CD8-positive, alpha-beta memory T cell (primary cell): ENCODE measurements at regions not wholly inside any gene's neighbourhood (a gene's known extent, or its start where the extent isn't known, plus 50 kb on each side); places are given as distances from the start of the nearest gene placed in this dataset.

Experiments
- CTCF ChIA-PET: fragments of 350-600 bp; sonication (Branson Sonifier 250); formaldehyde crosslinking; loops from one replicate; lab custom pipeline; 2021; ENCODE audit warnings: antibody characterized with exemption; lab: Charles Lee
- POLR2A ChIA-PET: fragments of 350-600 bp; sonication (Branson Sonifier 250); formaldehyde crosslinking; loops from one replicate; lab custom pipeline; 2021; ENCODE audit warnings: antibody characterized with exemption; lab: Charles Lee
- DNase-seq, 5 donors: peaks; one replicate each; pipeline versions ENCODE4 v3.0.0 to v3.0.0-alpha.2; 2020 to 2022; ENCODE audit warnings: mixed read lengths in 1 of 5
- H3K27ac ChIP-seq: one replicate; pipeline ENCODE4 v1.7.0; 2013; ENCODE audit warnings: low read depth, mild to moderate bottlenecking, low read length, moderate library complexity
- H3K27me3 ChIP-seq: 2 replicates; pipeline ENCODE4 v1.7.0; 2013; ENCODE audit warnings: low read length, mild to moderate bottlenecking; ENCODE audit not compliant: insufficient read depth, poor library complexity, severe bottlenecking
- H3K36me3 ChIP-seq: 2 replicates; pipeline ENCODE4 v1.7.0; 2013; ENCODE audit warnings: mild to moderate bottlenecking, low read length, moderate library complexity; ENCODE audit not compliant: insufficient read depth
- H3K4me1 ChIP-seq: 2 replicates; pipeline ENCODE4 v1.7.0; 2013; ENCODE audit warnings: mild to moderate bottlenecking, low read length, moderate library complexity; ENCODE audit not compliant: insufficient read depth
- H3K4me3 ChIP-seq: 2 replicates; pipeline ENCODE4 v1.7.0; 2013; ENCODE audit warnings: mild to moderate bottlenecking, low read length
- H3K9me3 ChIP-seq: 2 replicates; pipeline ENCODE4 v1.7.0; 2013; ENCODE audit warnings: mild to moderate bottlenecking, low read length
- H3K27ac Mint-ChIP-seq, 8 donors: one replicate each; pipeline ENCODE4 v1.8.0; 2020 to 2021; ENCODE audit warnings: mixed read lengths in 8 of 8, mild to moderate bottlenecking in 6 of 8, inconsistent platforms in 3 of 8, moderate library complexity in 3 of 8
- H3K27me3 Mint-ChIP-seq, 2 donors: one replicate each; pipeline ENCODE4 v1.8.0; 2020 to 2021; ENCODE audit warnings: mixed read lengths in 2 of 2, mild to moderate bottlenecking in 1 of 2, moderate library complexity in 1 of 2
- H3K36me3 Mint-ChIP-seq, 3 donors: one replicate each; pipeline ENCODE4 v1.8.0; 2020 to 2021; ENCODE audit warnings: mixed read lengths in 3 of 3, inconsistent platforms in 1 of 3, mild to moderate bottlenecking in 1 of 3
- H3K4me1 Mint-ChIP-seq, 3 donors: one replicate each; pipeline ENCODE4 v1.8.0; 2020 to 2021; ENCODE audit warnings: mixed read lengths in 3 of 3, inconsistent platforms in 1 of 3, mild to moderate bottlenecking in 1 of 3
- H3K4me3 Mint-ChIP-seq, 7 donors: one replicate each; pipeline ENCODE4 v1.8.0; 2020 to 2021; ENCODE audit warnings: mixed read lengths in 7 of 7, mild to moderate bottlenecking in 6 of 7, moderate library complexity in 4 of 7, inconsistent platforms in 2 of 7
- H3K9me3 Mint-ChIP-seq, 5 donors: one replicate each; pipeline ENCODE4 v1.8.0; 2020 to 2022; ENCODE audit warnings: mixed read lengths in 5 of 5, mild to moderate bottlenecking in 3 of 5, moderate library complexity in 2 of 5, inconsistent platforms in 1 of 5

GRCh38 chr1:55860798-55861519 is 645.8 kb upstream of the USP24 start:
- H3K4me1 ChIP-seq: no peaks in the 10 kb centered on the region
- Mint-ChIP-seq H3K9me3 (no peaks in the 10 kb centered on the region), H3K27me3 (no peaks in the 10 kb centered on the region), H3K4me1 (no peaks in the 10 kb centered on the region), H3K36me3 (no peaks in the 10 kb centered on the region), H3K4me3 (no peak overlapping the region), H3K27ac (no peak overlapping the region)
- no peaks in the 10 kb centered on the region for H3K36me3 ChIP-seq
- no peaks in the 10 kb centered on the region for H3K9me3 ChIP-seq
- H3K27me3 ChIP-seq: no peaks in the 10 kb centered on the region
- DNase-seq: no peak
- no peak overlapping the region for H3K27ac ChIP-seq
- ChIA-PET POLR2A (no interaction called here), CTCF (no interaction called here)
- H3K4me3 ChIP-seq: no peak overlapping the region

GRCh38 chr1:55860326-55860725 is 645.2 kb upstream of the USP24 start:
- no peak overlapping the region for H3K27ac ChIP-seq
- no peak overlapping the region for H3K4me3 Mint-ChIP-seq
- no peak overlapping the region for H3K27ac Mint-ChIP-seq

GRCh38 chr1:55854911-55855310 is 639.7 kb upstream of the USP24 start:
- CTCF ChIA-PET: no interaction called here
- Mint-ChIP-seq H3K27me3 (peaks cover 0 to 1% of the 10 kb centered on the region in 2 donors), H3K36me3 (no peaks in the 10 kb centered on the region), H3K4me1 (no peaks in the 10 kb centered on the region), H3K4me3 (no peak overlapping the region), H3K27ac (no peak overlapping the region), H3K9me3 (no peaks in the 10 kb centered on the region)
- POLR2A ChIA-PET: no interaction called here
- H3K27ac ChIP-seq: no peak overlapping the region
- no peak overlapping the region for H3K4me3 ChIP-seq
- H3K27me3 ChIP-seq: no peaks in the 10 kb centered on the region
- DNase-seq: no peak
- no peaks in the 10 kb centered on the region for H3K4me1 ChIP-seq
- no peaks in the 10 kb centered on the region for H3K9me3 ChIP-seq
- no peaks in the 10 kb centered on the region for H3K36me3 ChIP-seq

More at GRCh38 chr1:55860326-55860725, 645.2 kb upstream of the USP24 start:
- H3K9me3 Mint-ChIP-seq: no peaks in the 10 kb centered on the region
- Histone ChIP-seq H3K4me3 (no peak overlapping the region), H3K27me3 (no peaks in the 10 kb centered on the region), H3K36me3 (no peaks in the 10 kb centered on the region), H3K4me1 (no peaks in the 10 kb centered on the region), H3K9me3 (no peaks in the 10 kb centered on the region)
- DNase-seq: no peak
- CTCF ChIA-PET: no interaction called here
- H3K4me1 Mint-ChIP-seq: no peaks in the 10 kb centered on the region
- POLR2A ChIA-PET: no interaction called here
- no peaks in the 10 kb centered on the region for H3K27me3 Mint-ChIP-seq
- H3K36me3 Mint-ChIP-seq: no peaks in the 10 kb centered on the region

GRCh38 chr1:55848906-55849305 is 633.7 kb upstream of the USP24 start:
- Histone ChIP-seq H3K36me3 (no peaks in the 10 kb centered on the region), H3K4me3 (no peak overlapping the region), H3K27me3 (no peaks in the 10 kb centered on the region), H3K4me1 (no peaks in the 10 kb centered on the region), H3K9me3 (no peaks in the 10 kb centered on the region), H3K27ac (no peak overlapping the region)
- no peaks in the 10 kb centered on the region for H3K4me1 Mint-ChIP-seq
- peaks cover 0 to 4% of the 10 kb centered on the region in 2 donors for H3K27me3 Mint-ChIP-seq
- H3K9me3 Mint-ChIP-seq: peaks cover 0 to 3% (median 0%) of the 10 kb centered on the region in 5 donors
- no peak overlapping the region for H3K27ac Mint-ChIP-seq
- no peak overlapping the region for H3K4me3 Mint-ChIP-seq
- no peak for DNase-seq
- no peaks in the 10 kb centered on the region for H3K36me3 Mint-ChIP-seq
- ChIA-PET POLR2A (no interaction called here), CTCF (no interaction called here)

GRCh38 chr1:55846051-55846450 is 630.9 kb upstream of the USP24 start:
- no peak for DNase-seq
- no peaks in the 10 kb centered on the region for H3K36me3 ChIP-seq
- H3K4me1 ChIP-seq: no peaks in the 10 kb centered on the region
- H3K4me3 ChIP-seq: no peak overlapping the region
- ChIA-PET CTCF (no interaction called here), POLR2A (no interaction called here)
- H3K9me3 Mint-ChIP-seq: peaks cover 0 to 3% (median 0%) of the 10 kb centered on the region in 5 donors
- no peak overlapping the region for H3K27ac ChIP-seq
- peaks cover 0 to 4% of the 10 kb centered on the region in 2 donors for H3K27me3 Mint-ChIP-seq
- H3K4me1 Mint-ChIP-seq: no peaks in the 10 kb centered on the region
- no peak overlapping the region for H3K4me3 Mint-ChIP-seq
- no peaks in the 10 kb centered on the region for H3K27me3 ChIP-seq
- no peak overlapping the region for H3K27ac Mint-ChIP-seq
- no peaks in the 10 kb centered on the region for H3K9me3 ChIP-seq
- no peaks in the 10 kb centered on the region for H3K36me3 Mint-ChIP-seq

GRCh38 chr1:55844322-55844721 is 629.2 kb upstream of the USP24 start:
- CTCF ChIA-PET: interaction anchor here (0.8 kb wide), 1 partner anchor 9 kb away, joined by 3 read pairs; no protein-coding TSS in a partner anchor

GRCh38 chr1:55839626-55840025 is 624.5 kb upstream of the USP24 start:
- Histone ChIP-seq H3K4me3 (no peak overlapping the region), H3K27ac (no peak overlapping the region), H3K27me3 (no peaks in the 10 kb centered on the region), H3K36me3 (no peaks in the 10 kb centered on the region), H3K9me3 (no peaks in the 10 kb centered on the region), H3K4me1 (no peaks in the 10 kb centered on the region)
- H3K4me1 Mint-ChIP-seq: no peaks in the 10 kb centered on the region
- peaks cover 0 to 2% (median 0%) of the 10 kb centered on the region in 5 donors for H3K9me3 Mint-ChIP-seq
- H3K27me3 Mint-ChIP-seq: no peaks in the 10 kb centered on the region
- POLR2A ChIA-PET: no interaction called here
- no peak overlapping the region for H3K4me3 Mint-ChIP-seq
- H3K27ac Mint-ChIP-seq: no peak overlapping the region
- DNase-seq: no peak
- H3K36me3 Mint-ChIP-seq: no peaks in the 10 kb centered on the region
- CTCF ChIA-PET: no interaction called here

More at GRCh38 chr1:55844322-55844721, 629.2 kb upstream of the USP24 start:
- no peaks in the 10 kb centered on the region for H3K27me3 Mint-ChIP-seq
- peaks cover 0 to 3% (median 0%) of the 10 kb centered on the region in 5 donors for H3K9me3 Mint-ChIP-seq
- no peak overlapping the region for H3K27ac Mint-ChIP-seq
- no peak for DNase-seq
- H3K4me1 Mint-ChIP-seq: no peaks in the 10 kb centered on the region
- Histone ChIP-seq H3K27me3 (no peaks in the 10 kb centered on the region), H3K9me3 (no peaks in the 10 kb centered on the region), H3K4me1 (no peaks in the 10 kb centered on the region), H3K36me3 (no peaks in the 10 kb centered on the region), H3K4me3 (no peak overlapping the region), H3K27ac (no peak overlapping the region)
- no peak overlapping the region for H3K4me3 Mint-ChIP-seq
- no peaks in the 10 kb centered on the region for H3K36me3 Mint-ChIP-seq
- POLR2A ChIA-PET: no interaction called here

GRCh38 chr1:55839221-55839620 is 624.1 kb upstream of the USP24 start:
- Mint-ChIP-seq H3K4me1 (no peaks in the 10 kb centered on the region), H3K9me3 (peaks cover 0 to 2% (median 0%) of the 10 kb centered on the region in 5 donors), H3K27me3 (no peaks in the 10 kb centered on the region), H3K4me3 (no peak overlapping the region), H3K27ac (no peak overlapping the region), H3K36me3 (no peaks in the 10 kb centered on the region)
- no peaks in the 10 kb centered on the region for H3K4me1 ChIP-seq
- no peak overlapping the region for H3K4me3 ChIP-seq
- CTCF ChIA-PET: no interaction called here
- no peak overlapping the region for H3K27ac ChIP-seq
- no peaks in the 10 kb centered on the region for H3K36me3 ChIP-seq
- POLR2A ChIA-PET: no interaction called here
- H3K9me3 ChIP-seq: no peaks in the 10 kb centered on the region
- no peak for DNase-seq
- H3K27me3 ChIP-seq: no peaks in the 10 kb centered on the region
